HepG2 (cell line): ENCODE measurements at regions not wholly inside any gene's neighbourhood (a gene's known extent, or its start where the extent isn't known, plus 50 kb on each side); places are given as distances from the start of the nearest gene placed in this dataset.

Experiments
- ATAC-seq: fragments of 200-7000 bp; cut with Tn5 transposase; 3 replicates; pipeline ENCODE4 v1.9.1; 2020; ENCODE audit warnings: mild to moderate bottlenecking, moderate library complexity
- BruUV-seq: library from RNA; stranded (reverse); fragments of 400-500 nt; replicated peaks from 2 replicates; lab custom pipeline; 2021; lab: Mats Ljungman, UMichigan
- CTCF ChIA-PET: fragments of 300-600 bp; formaldehyde crosslinking; extraction: SDS; loops from one replicate; lab custom pipeline; 2021; ENCODE audit warnings: low total read pairs, inconsistent platforms, low intra/inter-chr PET ratio; lab: Yijun Ruan, JAX
- POLR2A ChIA-PET: fragments of 350-600 bp; sonication (Branson Sonifier 250); formaldehyde crosslinking; loops from one replicate; lab custom pipeline; 2020; ENCODE audit warnings: antibody characterized with exemption, inconsistent platforms; lab: Yijun Ruan, JAX
- DNase-seq: peaks from one replicate; pipeline ENCODE4 v3.0.0-alpha.2; 2015; ENCODE audit warnings: low spot score
- FAIRE-seq: peaks from 3 replicates; lab custom pipeline; 2011; peaks lifted over from hg19 to GRCh38; lab: Jason Lieb, UNC
- H2AFZ ChIP-seq: one replicate; pipeline ENCODE4 v1.6.1; 2011; ENCODE audit warnings: low read length, inconsistent platforms
- H3K27ac ChIP-seq: fragments of 300-600 bp; 3 replicates; pipeline ENCODE4 v1.8.0; 2011; ENCODE audit warnings: mixed run types, mild to moderate bottlenecking, mixed read lengths, low read length, inconsistent platforms; ENCODE audit not compliant: insufficient read depth; ENCODE audit errors: extremely low read length
- H3K27me3 ChIP-seq, 2 experiments: fragments of 200-600 bp in 1 of 2; 2 replicates in 1 of 2; 3 replicates in 1 of 2; pipeline versions ENCODE4 v1.6.0 to v1.8.0; 2011; ENCODE audit warnings: low read length in 2 of 2, mild to moderate bottlenecking in 2 of 2, moderate library complexity in 2 of 2, inconsistent platforms in 1 of 2; ENCODE audit not compliant: insufficient read depth in 2 of 2, control insufficient read depth in 1 of 2
- H3K36me3 ChIP-seq, 2 experiments: fragments of 200-600 bp in 1 of 2; replicated peaks in 1 of 2; 2 replicates in 1 of 2; 3 replicates in 1 of 2; pipeline versions ENCODE4 v1.5.1 to v1.8.0; 2011; ENCODE audit warnings: low read length in 2 of 2, inconsistent platforms in 1 of 2; ENCODE audit not compliant: insufficient read depth in 2 of 2, control insufficient read depth in 1 of 2
- H3K4me1 ChIP-seq: 2 replicates; pipeline ENCODE4 v1.5.1; 2012; ENCODE audit warnings: low read length, inconsistent platforms; ENCODE audit not compliant: insufficient read depth
- H3K4me2 ChIP-seq: 2 replicates; pipeline ENCODE4 v1.6.0; 2011; ENCODE audit warnings: low read depth, low read length, inconsistent platforms
- H3K4me3 ChIP-seq, 3 experiments: fragments of 200-600 bp in 1 of 3; sonication (generic), shearing (Covaris generic) in 1 of 3; replicated peaks in 1 of 3; 2 replicates each; pipeline ENCODE4 v1.5.1; 2011 to 2016; ENCODE audit warnings: low read length in 3 of 3, inconsistent platforms in 2 of 3, low read depth in 2 of 3, mild to moderate bottlenecking in 2 of 3, control low read depth in 1 of 3, mixed read lengths in 1 of 3; ENCODE audit not compliant: insufficient read depth in 1 of 3
- H3K79me2 ChIP-seq: one replicate; pipeline ENCODE4 v1.6.1; 2011; ENCODE audit warnings: low read length, inconsistent platforms; ENCODE audit not compliant: insufficient read depth
- H3K9ac ChIP-seq: 2 replicates; pipeline ENCODE4 v1.6.0; 2011; ENCODE audit warnings: mild to moderate bottlenecking, low read depth, low read length, inconsistent platforms; ENCODE audit not compliant: insufficient read depth
- H3K9me3 ChIP-seq: 2 replicates; pipeline ENCODE4 v1.5.1; 2012; ENCODE audit warnings: mild to moderate bottlenecking, low read length
- H4K20me1 ChIP-seq: 2 replicates; pipeline ENCODE4 v1.6.0; 2011; ENCODE audit warnings: inconsistent platforms, mild to moderate bottlenecking, low read length, moderate library complexity; ENCODE audit not compliant: insufficient read depth
- AKAP8 ChIP-seq: sonication (generic); formaldehyde crosslinking; IDR thresholded peaks from 2 replicates; pipeline ENCODE4 v1.5.1; 2020; ENCODE audit warnings: mild to moderate bottlenecking, missing genetic modification reagents
- MTF1 ChIP-seq: sonication (generic); formaldehyde crosslinking; IDR thresholded peaks from 2 replicates; pipeline ENCODE4 v1.5.0; 2020; ENCODE audit warnings: missing genetic modification reagents
- RAD51 ChIP-seq: fragments of 450-650 bp; IDR thresholded peaks from 2 replicates; pipeline ENCODE4 v1.6.1; 2016; ENCODE audit warnings: borderline replicate concordance
- RARG ChIP-seq: sonication (generic); formaldehyde crosslinking; IDR thresholded peaks from 2 replicates; pipeline ENCODE4 v1.4.0; 2020; ENCODE audit warnings: low read depth, mild to moderate bottlenecking, missing genetic modification reagents
- ZNF225 ChIP-seq: sonication (generic); formaldehyde crosslinking; IDR thresholded peaks from 2 replicates; pipeline ENCODE4 v1.4.0; 2020; ENCODE audit warnings: mild to moderate bottlenecking, missing genetic modification reagents
- ZNF501 ChIP-seq: sonication (generic); formaldehyde crosslinking; IDR thresholded peaks from 2 replicates; pipeline ENCODE4 v1.5.1; 2020; ENCODE audit warnings: mild to moderate bottlenecking, moderate library complexity, missing genetic modification reagents
- WGBS: methylation state at CpG from one replicate; pipeline ENCODE4 v1.1.6; 2017; ENCODE audit warnings: low lambda C conversion rate; 5-methylcytosine and 5-hydroxymethylcytosine counted together
- in situ Hi-C: cut with HindIII; loops from 2 replicates; pipeline ENCODE4 v1.10.0; 2017; ENCODE audit warnings: low pct_unique_long_range_greater_than_20kb; ENCODE audit not compliant: extremely low pct_ligation_motif_present
- intact Hi-C: fragments of 100-400 bp; cut with micrococcal nuclease; formaldehyde crosslinking; loops from one replicate; pipeline ENCODE4 v1.10.0; 2022; ENCODE audit not compliant: unreplicated experiment
- TF ChIP-seq, protein P1 (sequence below): IDR thresholded peaks from 2 replicates; pipeline ENCODE4 v1.6.1; 2016
- TF ChIP-seq, protein P2 (sequence below), 2 experiments: sonication (generic) in 1 of 2; formaldehyde crosslinking in 1 of 2; IDR thresholded peaks; 2 replicates each; pipeline versions ENCODE4 v1.5.1 to v1.6.1; 2011 to 2020; ENCODE audit warnings: borderline replicate concordance in 1 of 2, low read depth in 1 of 2, low read length in 1 of 2, mild to moderate bottlenecking in 1 of 2, missing genetic modification reagents in 1 of 2, moderate library complexity in 1 of 2
- TF ChIP-seq, protein P3 (sequence below): sonication (generic); formaldehyde crosslinking; IDR thresholded peaks from 2 replicates; pipeline ENCODE4 v1.5.1; 2020; ENCODE audit warnings: mild to moderate bottlenecking, missing genetic modification reagents, borderline replicate concordance

DNA sequence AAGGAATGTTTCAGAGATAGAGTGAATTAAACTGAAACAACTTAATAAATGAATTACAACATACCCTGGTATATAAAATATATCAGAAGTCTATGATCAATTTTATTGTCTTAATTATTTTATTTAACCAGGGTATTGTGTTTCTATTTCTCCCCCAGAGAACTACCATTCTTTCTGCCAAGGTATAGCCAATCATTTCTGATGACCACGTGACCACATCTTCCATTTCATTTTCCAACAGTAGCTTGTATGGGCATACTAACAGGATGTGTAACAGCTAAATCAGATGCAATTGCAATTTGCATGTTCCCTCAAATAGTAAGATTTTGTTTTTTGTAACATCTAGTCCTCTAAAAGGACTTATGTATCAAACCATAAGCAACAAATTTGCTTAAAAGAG, 123.9 kb upstream of the COL1A2 start:
- Histone ChIP-seq H3K36me3 (no peaks in the 10 kb centered on the region), H3K27me3 (no peaks in the 10 kb centered on the region), H3K79me2 (no peaks in the 10 kb centered on the region), H3K4me3 (no peak overlapping the region), H3K9me3 (no peaks in the 10 kb centered on the region), H3K4me1 (no peaks in the 10 kb centered on the region), H3K4me2 (no peak overlapping the region), H2AFZ (no peak overlapping the region), H3K27ac (no peak overlapping the region), H4K20me1 (no peaks in the 10 kb centered on the region), H3K9ac (no peak overlapping the region)
- TF ChIP-seq, protein P1, sequence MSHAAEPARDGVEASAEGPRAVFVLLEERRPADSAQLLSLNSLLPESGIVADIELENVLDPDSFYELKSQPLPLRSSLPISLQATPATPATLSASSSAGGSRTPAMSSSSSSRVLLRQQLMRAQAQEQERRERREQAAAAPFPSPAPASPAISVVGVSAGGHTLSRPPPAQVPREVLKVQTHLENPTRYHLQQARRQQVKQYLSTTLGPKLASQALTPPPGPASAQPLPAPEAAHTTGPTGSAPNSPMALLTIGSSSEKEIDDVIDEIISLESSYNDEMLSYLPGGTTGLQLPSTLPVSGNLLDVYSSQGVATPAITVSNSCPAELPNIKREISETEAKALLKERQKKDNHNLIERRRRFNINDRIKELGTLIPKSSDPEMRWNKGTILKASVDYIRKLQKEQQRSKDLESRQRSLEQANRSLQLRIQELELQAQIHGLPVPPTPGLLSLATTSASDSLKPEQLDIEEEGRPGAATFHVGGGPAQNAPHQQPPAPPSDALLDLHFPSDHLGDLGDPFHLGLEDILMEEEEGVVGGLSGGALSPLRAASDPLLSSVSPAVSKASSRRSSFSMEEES, result no peak
- TF ChIP-seq ZNF225 (no peak), RARG (CRISPR knock-in tag) (no peak), RAD51 (peak; percentile 52; the same call in 1 of the 2 replicates), ZNF501 (no peak), MTF1 (CRISPR knock-in tag) (no peak), AKAP8 (no peak)
- TF ChIP-seq, protein P2, sequence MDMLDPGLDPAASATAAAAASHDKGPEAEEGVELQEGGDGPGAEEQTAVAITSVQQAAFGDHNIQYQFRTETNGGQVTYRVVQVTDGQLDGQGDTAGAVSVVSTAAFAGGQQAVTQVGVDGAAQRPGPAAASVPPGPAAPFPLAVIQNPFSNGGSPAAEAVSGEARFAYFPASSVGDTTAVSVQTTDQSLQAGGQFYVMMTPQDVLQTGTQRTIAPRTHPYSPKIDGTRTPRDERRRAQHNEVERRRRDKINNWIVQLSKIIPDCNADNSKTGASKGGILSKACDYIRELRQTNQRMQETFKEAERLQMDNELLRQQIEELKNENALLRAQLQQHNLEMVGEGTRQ (IDR thresholded peaks at IDR 0.05; ENCODE audit: low read depth, low read length), result 0 out of 2 replicates have a peak, but pooled peaks have one; percentile 19
- TF ChIP-seq, protein P2 (CRISPR knock-in tag; IDR thresholded peaks at IDR 0.05; ENCODE audit: borderline replicate concordance), result no peak
- TF ChIP-seq, protein P3, sequence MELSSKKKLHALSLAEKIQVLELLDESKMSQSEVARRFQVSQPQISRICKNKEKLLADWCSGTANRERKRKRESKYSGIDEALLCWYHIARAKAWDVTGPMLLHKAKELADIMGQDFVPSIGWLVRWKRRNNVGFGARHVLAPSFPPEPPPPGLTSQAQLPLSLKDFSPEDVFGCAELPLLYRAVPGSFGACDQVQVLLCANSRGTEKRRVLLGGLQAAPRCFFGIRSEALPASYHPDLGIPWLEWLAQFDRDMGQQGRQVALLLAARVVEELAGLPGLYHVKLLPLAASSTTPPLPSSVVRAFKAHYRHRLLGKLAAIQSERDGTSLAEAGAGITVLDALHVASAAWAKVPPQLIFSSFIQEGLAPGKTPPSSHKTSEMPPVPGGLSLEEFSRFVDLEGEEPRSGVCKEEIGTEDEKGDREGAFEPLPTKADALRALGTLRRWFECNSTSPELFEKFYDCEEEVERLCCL, result no peak
- WGBS, result 0% methylated on average over 1 of the region's 1 CpG
- ATAC-seq (no peak), DNase-seq (no peak), FAIRE-seq (no peak)
- intact Hi-C loops (no loop called here), in situ Hi-C loops (no loop called here)
- no TSS peak for BruUV-seq
- CTCF ChIA-PET, result no interaction called here
- POLR2A ChIA-PET, result no interaction called here
